ENCODE measurements at regions not wholly inside any gene's neighbourhood (a gene's known extent, or its start where the extent isn't known, plus 50 kb on each side); places are given as distances from the start of the nearest gene placed in this dataset.

- no CpG with 5 or more reads among the region's 5 CpGs for WGBS (ENCODE audit: extremely low coverage, insufficient read length, low lambda C conversion rate)
- Histone ChIP-seq H2BK120ac (ENCODE audit: low read depth, low read length, poor library complexity, severe bottlenecking) (no peak overlapping the region), H4K20me1 (ENCODE audit: control insufficient read depth, insufficient read depth, insufficient read length) (no peaks in the 10 kb centered on the region), H3K79me2 (ENCODE audit: insufficient read depth, low read length) (no peaks in the 10 kb centered on the region), H2BK12ac (ENCODE audit: insufficient read length, low read depth, low read length) (no peak overlapping the region), H4K5ac (ENCODE audit: insufficient read length, low read depth, low read length) (no peak overlapping the region), H2BK5ac (ENCODE audit: insufficient read length, low read length) (no peak overlapping the region), H4K8ac (replicated peaks; ENCODE audit: insufficient read length, low read depth, low read length) (no peak overlapping the region), H3K9me3 (ENCODE audit: control insufficient read depth, low read depth, low read length) (no peaks in the 10 kb centered on the region), H3K4me2 (ENCODE audit: insufficient read depth, insufficient read length, low read length) (no peak overlapping the region), H2BK20ac (ENCODE audit: low read depth, low read length, poor library complexity, severe bottlenecking) (no peak overlapping the region), H3K79me1 (ENCODE audit: insufficient read depth, low read depth, low read length, poor library complexity, severe bottlenecking) (no peaks in the 10 kb centered on the region), H3K56ac (ENCODE audit: insufficient read length, low read depth, low read length) (no peak overlapping the region), H2AK5ac (ENCODE audit: insufficient read length, low read length) (no peak overlapping the region), H3K4ac (ENCODE audit: low read depth, low read length) (no peak overlapping the region), H3K23ac (ENCODE audit: insufficient read length, low read depth, low read length) (no peak overlapping the region), H3K27me3 (ENCODE audit: insufficient read depth, low read length) (no peaks in the 10 kb centered on the region), H3K18ac (ENCODE audit: insufficient read length, low read depth, low read length) (no peak overlapping the region), H3T11ph (ENCODE audit: low read length) (no peak overlapping the region), H4K91ac (ENCODE audit: insufficient read length, low read depth, low read length) (no peak overlapping the region), H2BK15ac (ENCODE audit: low read depth, low read length) (no peak overlapping the region), H3K9ac (ENCODE audit: extremely low read depth, insufficient read length, low read length) (no peak overlapping the region), H3K4me1 (ENCODE audit: insufficient read depth, low read length) (no peaks in the 10 kb centered on the region), H3K23me2 (ENCODE audit: insufficient read length, low read depth, low read length, poor library complexity, severe bottlenecking) (no peaks in the 10 kb centered on the region), H2AFZ (ENCODE audit: low read length) (no peak overlapping the region), H3K27ac (ENCODE audit: insufficient read length, low read depth, low read length) (no peak overlapping the region), H3K14ac (ENCODE audit: insufficient read depth, low read length) (no peak overlapping the region)
- no peaks in the 10 kb centered on the region for H3K27me3 Mint-ChIP-seq (ENCODE audit: low read depth)
- TF ChIP-seq, protein P1, sequence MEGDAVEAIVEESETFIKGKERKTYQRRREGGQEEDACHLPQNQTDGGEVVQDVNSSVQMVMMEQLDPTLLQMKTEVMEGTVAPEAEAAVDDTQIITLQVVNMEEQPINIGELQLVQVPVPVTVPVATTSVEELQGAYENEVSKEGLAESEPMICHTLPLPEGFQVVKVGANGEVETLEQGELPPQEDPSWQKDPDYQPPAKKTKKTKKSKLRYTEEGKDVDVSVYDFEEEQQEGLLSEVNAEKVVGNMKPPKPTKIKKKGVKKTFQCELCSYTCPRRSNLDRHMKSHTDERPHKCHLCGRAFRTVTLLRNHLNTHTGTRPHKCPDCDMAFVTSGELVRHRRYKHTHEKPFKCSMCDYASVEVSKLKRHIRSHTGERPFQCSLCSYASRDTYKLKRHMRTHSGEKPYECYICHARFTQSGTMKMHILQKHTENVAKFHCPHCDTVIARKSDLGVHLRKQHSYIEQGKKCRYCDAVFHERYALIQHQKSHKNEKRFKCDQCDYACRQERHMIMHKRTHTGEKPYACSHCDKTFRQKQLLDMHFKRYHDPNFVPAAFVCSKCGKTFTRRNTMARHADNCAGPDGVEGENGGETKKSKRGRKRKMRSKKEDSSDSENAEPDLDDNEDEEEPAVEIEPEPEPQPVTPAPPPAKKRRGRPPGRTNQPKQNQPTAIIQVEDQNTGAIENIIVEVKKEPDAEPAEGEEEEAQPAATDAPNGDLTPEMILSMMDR (conservative IDR thresholded peaks at IDR 0.05) = no peak
- DNase-seq = no peak
- no peak overlapping the region for H3K27ac Mint-ChIP-seq
- H3K4me3 Mint-ChIP-seq = no peak overlapping the region
- H3K9me3 Mint-ChIP-seq = peaks cover 0 to 3% of the 10 kb centered on the region in 2 experiments; a peak in 1 of 5 replicates
- no peaks in the 10 kb centered on the region for H3K4me1 Mint-ChIP-seq
- no peaks in the 10 kb centered on the region for H3K36me3 Mint-ChIP-seq (ENCODE audit: insufficient read depth in 1 of 3, low read depth in 3 of 3)
These were observed 341.8 kb downstream of the RBM43 start for GRCh38 chr2:150919901-150920300.

Measured in H9 (cell line).